Stimulated activated CD4-positive, alpha-beta T cell treated with anti-CD3 and anti-CD28 coated beads, Interleukin-12 subunit alpha, Interleukin-12 subunit beta, amount 100 ng/mL, for 48 hours (primary cell): ENCODE measurements at regions not wholly inside any gene's neighbourhood (a gene's known extent, or its start where the extent isn't known, plus 50 kb on each side); places are given as distances from the start of the nearest gene placed in this dataset.

Experiments used
- DNase-seq, 3 donors: peaks; one replicate each; pipeline ENCODE4 v3.0.0-alpha.2; 2020; ENCODE audit warnings: low read depth in 2 of 3, low spot score in 1 of 3

GRCh38 chr11:42171046-42171445 lies 711.6 kb upstream of the LRRC4C start:
- no peak for DNase-seq

GRCh38 chr11:42172441-42172840 lies 713.0 kb upstream of the LRRC4C start:
- DNase-seq: no peak

- DNase-seq: no peak
Measured at GRCh38 chr11:42175203-42175602, 715.8 kb upstream of the LRRC4C start.

GRCh38 chr11:42179216-42179615 lies 719.8 kb upstream of the LRRC4C start:
- no peak for DNase-seq

GRCh38 chr11:42195289-42196013 lies 736.0 kb upstream of the LRRC4C start:
- DNase-seq: no peak

GRCh38 chr11:42200311-42200710 lies 740.9 kb upstream of the LRRC4C start:
- no peak for DNase-seq

- DNase-seq: no peak
Measured at GRCh38 chr11:42201603-42202148, 742.2 kb upstream of the LRRC4C start.

GRCh38 chr11:42205518-42205917 lies 746.1 kb upstream of the LRRC4C start:
- DNase-seq: no peak

- no peak for DNase-seq
Measured at GRCh38 chr11:42225664-42226063, 766.2 kb upstream of the LRRC4C start.

- no peak for DNase-seq
Measured at GRCh38 chr11:42232673-42233072, 773.2 kb upstream of the LRRC4C start.

GRCh38 chr11:42234451-42234951 lies 775.0 kb upstream of the LRRC4C start:
- DNase-seq: no peak

GRCh38 chr11:42237701-42238235 lies 778.3 kb upstream of the LRRC4C start:
- no peak for DNase-seq

- no peak for DNase-seq
Measured at GRCh38 chr11:42239188-42239587, 779.7 kb upstream of the LRRC4C start.

GRCh38 chr11:42243385-42243784 lies 783.9 kb upstream of the LRRC4C start:
- DNase-seq: no peak

GRCh38 chr11:42244376-42244775 lies 784.9 kb upstream of the LRRC4C start:
- DNase-seq: no peak

- DNase-seq: no peak
Measured at GRCh38 chr11:42249401-42249800, 789.9 kb upstream of the LRRC4C start.

- DNase-seq: no peak
Measured at GRCh38 chr11:42249956-42250355, 790.5 kb upstream of the LRRC4C start.

GRCh38 chr11:42251984-42252383 lies 792.5 kb upstream of the LRRC4C start:
- no peak for DNase-seq

- no peak for DNase-seq
Measured at GRCh38 chr11:42253156-42253555, 793.7 kb upstream of the LRRC4C start.

- DNase-seq: no peak
Measured at GRCh38 chr11:42255906-42256305, 796.5 kb upstream of the LRRC4C start.

- no peak for DNase-seq
Measured at GRCh38 chr11:42257534-42257933, 798.1 kb upstream of the LRRC4C start.

- no peak for DNase-seq
Measured at GRCh38 chr11:42265072-42265471, 805.6 kb upstream of the LRRC4C start.

- DNase-seq: no peak
Measured at GRCh38 chr11:42271306-42271705, 811.9 kb upstream of the LRRC4C start.
